MM.1S (cell line): ENCODE measurements at regions not wholly inside any gene's neighbourhood (a gene's known extent, or its start where the extent isn't known, plus 50 kb on each side); places are given as distances from the start of the nearest gene placed in this dataset.

Source experiments
- EZH2 ChIP-seq: fragments of 300-600 bp; sonication (generic); optimal IDR thresholded peaks from 2 replicates; pipeline ENCODE3; 2017; ENCODE audit warnings: low read depth, mild to moderate bottlenecking, antibody characterized with exemption, low read length, mixed read lengths
- TF ChIP-seq, protein P1 (sequence below): fragments of 300-600 bp; sonication (generic); IDR thresholded peaks from 2 replicates; pipeline ENCODE4 v1.5.1; 2016; ENCODE audit warnings: antibody characterized with exemption, low read length, mixed read lengths

GRCh38 chr21:28712411-28712810 lies 280.3 kb downstream of the LTN1 start:
- TF ChIP-seq, protein P1, sequence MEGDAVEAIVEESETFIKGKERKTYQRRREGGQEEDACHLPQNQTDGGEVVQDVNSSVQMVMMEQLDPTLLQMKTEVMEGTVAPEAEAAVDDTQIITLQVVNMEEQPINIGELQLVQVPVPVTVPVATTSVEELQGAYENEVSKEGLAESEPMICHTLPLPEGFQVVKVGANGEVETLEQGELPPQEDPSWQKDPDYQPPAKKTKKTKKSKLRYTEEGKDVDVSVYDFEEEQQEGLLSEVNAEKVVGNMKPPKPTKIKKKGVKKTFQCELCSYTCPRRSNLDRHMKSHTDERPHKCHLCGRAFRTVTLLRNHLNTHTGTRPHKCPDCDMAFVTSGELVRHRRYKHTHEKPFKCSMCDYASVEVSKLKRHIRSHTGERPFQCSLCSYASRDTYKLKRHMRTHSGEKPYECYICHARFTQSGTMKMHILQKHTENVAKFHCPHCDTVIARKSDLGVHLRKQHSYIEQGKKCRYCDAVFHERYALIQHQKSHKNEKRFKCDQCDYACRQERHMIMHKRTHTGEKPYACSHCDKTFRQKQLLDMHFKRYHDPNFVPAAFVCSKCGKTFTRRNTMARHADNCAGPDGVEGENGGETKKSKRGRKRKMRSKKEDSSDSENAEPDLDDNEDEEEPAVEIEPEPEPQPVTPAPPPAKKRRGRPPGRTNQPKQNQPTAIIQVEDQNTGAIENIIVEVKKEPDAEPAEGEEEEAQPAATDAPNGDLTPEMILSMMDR = no peak
- TF ChIP-seq EZH2 = no peak
